Sigmoid colon (tissue), 6 donors: ENCODE measurements at regions not wholly inside any gene's neighbourhood (a gene's known extent, or its start where the extent isn't known, plus 50 kb on each side); places are given as distances from the start of the nearest gene placed in this dataset.

Experiments used
- DNase-seq: peaks from one replicate; pipeline ENCODE4 v3.0.0-alpha.2; 2019
- H3K27ac ChIP-seq, 4 donors: fragments of 200-600 bp; sonication (generic); one replicate each; pipeline ENCODE4 v1.5.1; 2016 to 2019; ENCODE audit warnings: mild to moderate bottlenecking in 1 of 4
- H3K27me3 ChIP-seq, 3 donors: fragments of 200-600 bp; sonication (generic); one replicate each; pipeline ENCODE4 v1.5.1; 2019; ENCODE audit warnings: mild to moderate bottlenecking in 1 of 3
- H3K36me3 ChIP-seq, 4 donors: fragments of 200-600 bp; sonication (generic); one replicate each; pipeline ENCODE4 v1.5.1; 2016 to 2019
- H3K4me1 ChIP-seq, 4 donors: fragments of 200-600 bp; sonication (generic); one replicate each; pipeline ENCODE4 v1.5.1; 2017 to 2019
- H3K4me3 ChIP-seq, 4 donors: fragments of 200-600 bp; sonication (generic); one replicate each; pipeline ENCODE4 v1.5.1; 2017 to 2019; ENCODE audit warnings: mild to moderate bottlenecking in 2 of 4, moderate library complexity in 1 of 4
- H3K9me3 ChIP-seq, 4 donors: fragments of 200-600 bp in 3 of 4; sonication (generic) in 3 of 4; one replicate each; pipeline versions ENCODE4 v1.5.1 to v1.6.1; 2013 to 2019
- CTCF ChIP-seq, 4 experiments: fragments of 450-650 bp in 3 of 4; fragments of 200-600 bp in 1 of 4; IDR thresholded peaks; one replicate each; pipeline ENCODE4 v1.5.1; 2016 to 2019; ENCODE audit warnings: antibody characterized with exemption in 4 of 4, mild to moderate bottlenecking in 3 of 4, moderate library complexity in 2 of 4
- EP300 ChIP-seq, 4 donors: sonication (generic); formaldehyde crosslinking; IDR thresholded peaks; one replicate each; pipeline ENCODE4 v1.6.1; 2017; ENCODE audit warnings: antibody characterized with exemption in 4 of 4
- POLR2A ChIP-seq, 2 donors: fragments of 450-650 bp; IDR thresholded peaks; one replicate each; pipeline ENCODE4 v1.6.1; 2016; ENCODE audit warnings: antibody characterized with exemption in 2 of 2, mild to moderate bottlenecking in 2 of 2, moderate library complexity in 2 of 2
- POLR2AphosphoS5 ChIP-seq, 4 donors: sonication (generic); formaldehyde crosslinking; IDR thresholded peaks; one replicate each; pipeline ENCODE4 v1.6.1; 2017; ENCODE audit warnings: antibody characterized with exemption in 4 of 4
- WGBS, 2 donors: extraction: QIAGEN DNeasy Blood & Tissue Kit; methylation state at CpG; one replicate each; pipeline ENCODE4 v1.1.7; 2013; 5-methylcytosine and 5-hydroxymethylcytosine counted together
- intact Hi-C: fragments of 100-400 bp; cut with DNase I; formaldehyde crosslinking; loops from one replicate; pipeline ENCODE4 v1.15.1; 2023
- donor health status: healthy with polysubstance abuse.
- donor health status: healthy.

GRCh38 chr1:57910305-57910704 is 486.4 kb upstream of the DAB1 start:
- no peaks in the 10 kb centered on the region for H3K9me3 ChIP-seq
- H3K27me3 ChIP-seq = no peaks in the 10 kb centered on the region
- intact Hi-C loops = no loop called here
- H3K27ac ChIP-seq = no peak overlapping the region
- TF ChIP-seq EP300 (IDR thresholded peaks at IDR 0.05) (no peak), POLR2A (IDR thresholded peaks at IDR 0.05) (no peak), CTCF (IDR thresholded peaks at IDR 0.05) (no peak), POLR2AphosphoS5 (IDR thresholded peaks at IDR 0.05) (no peak)
- no peaks in the 10 kb centered on the region for H3K36me3 ChIP-seq
- DNase-seq = no peak
- WGBS, 2 donors = 81 to 85% methylated on average over 7 of the region's 7 CpGs
- no peaks in the 10 kb centered on the region for H3K4me1 ChIP-seq
- H3K4me3 ChIP-seq = no peak overlapping the region

- no peaks in the 10 kb centered on the region for H3K9me3 ChIP-seq
- intact Hi-C loops = no loop called here
- no peak for DNase-seq
- H3K4me3 ChIP-seq = no peak overlapping the region
- TF ChIP-seq POLR2AphosphoS5 (IDR thresholded peaks at IDR 0.05) (no peak), CTCF (IDR thresholded peaks at IDR 0.05) (no peak), POLR2A (IDR thresholded peaks at IDR 0.05) (no peak), EP300 (IDR thresholded peaks at IDR 0.05) (no peak)
- H3K27me3 ChIP-seq = no peaks in the 10 kb centered on the region
- 39 to 48% methylated on average over 6 of the region's 6 CpGs for whole genome bisulfite sequencing, 2 donors
- no peaks in the 10 kb centered on the region for H3K36me3 ChIP-seq
- no peak overlapping the region for H3K27ac ChIP-seq
- no peaks in the 10 kb centered on the region for H3K4me1 ChIP-seq
Observed at GRCh38 chr1:57908147-57908890, 484.5 kb upstream of the DAB1 start.

- no peaks in the 10 kb centered on the region for H3K4me1 ChIP-seq
- intact Hi-C loops = no loop called here
- H3K9me3 ChIP-seq = no peaks in the 10 kb centered on the region
- H3K36me3 ChIP-seq = no peaks in the 10 kb centered on the region
- no peak overlapping the region for H3K4me3 ChIP-seq
- TF ChIP-seq POLR2AphosphoS5 (IDR thresholded peaks at IDR 0.05) = no peak
- TF ChIP-seq CTCF (IDR thresholded peaks at IDR 0.05) = no peak
- no peak for TF ChIP-seq EP300 (IDR thresholded peaks at IDR 0.05)
- TF ChIP-seq POLR2A (IDR thresholded peaks at IDR 0.05) = no peak
- no peak overlapping the region for H3K27ac ChIP-seq
- H3K27me3 ChIP-seq = no peaks in the 10 kb centered on the region
- WGBS, 2 donors = 82 to 83% methylated on average over 7 of the region's 7 CpGs
- DNase-seq = no peak
Observed at GRCh38 chr1:57901208-57901919, 477.5 kb upstream of the DAB1 start.

- H3K4me3 ChIP-seq = no peak overlapping the region
- H3K9me3 ChIP-seq = no peaks in the 10 kb centered on the region
- intact Hi-C loops = no loop called here
- H3K36me3 ChIP-seq = no peaks in the 10 kb centered on the region
- no peak overlapping the region for H3K27ac ChIP-seq
- 80 to 83% methylated on average over 7 of the region's 7 CpGs for WGBS, 2 donors
- TF ChIP-seq POLR2A (IDR thresholded peaks at IDR 0.05) = no peak
- TF ChIP-seq EP300 (IDR thresholded peaks at IDR 0.05) = no peak
- no peak for TF ChIP-seq CTCF (IDR thresholded peaks at IDR 0.05)
- TF ChIP-seq POLR2AphosphoS5 (IDR thresholded peaks at IDR 0.05) = no peak
- no peaks in the 10 kb centered on the region for H3K27me3 ChIP-seq
- H3K4me1 ChIP-seq = no peaks in the 10 kb centered on the region
- DNase-seq = no peak
Observed at GRCh38 chr1:57898531-57898930, 474.7 kb upstream of the DAB1 start.
